Adrenal gland (tissue), 9 donors: ENCODE measurements at regions not wholly inside any gene's neighbourhood (a gene's known extent, or its start where the extent isn't known, plus 50 kb on each side); places are given as distances from the start of the nearest gene placed in this dataset.
"Not testable (repeated sequence)": the region's sequence is repeated elsewhere in the genome, so short reads cannot be mapped to it uniquely, and the experiment has no call there.

Experiments used
- DNase-seq, 7 donors: peaks; one replicate each; pipeline ENCODE4 v3.0.0-alpha.2; 2019 to 2020
- H3K27ac ChIP-seq, 5 donors: fragments of 200-600 bp; sonication (generic) in 4 of 5; 1 replicate in 3 of 5; 2 replicates in 2 of 5; pipeline versions ENCODE4 v1.5.1 to v1.8.0; 2016 to 2020; ENCODE audit warnings: mild to moderate bottlenecking in 1 of 5
- H3K27me3 ChIP-seq: fragments of 200-600 bp; 2 replicates; pipeline ENCODE4 v1.8.0; 2021
- H3K36me3 ChIP-seq, 2 donors: fragments of 200-600 bp; replicated peaks in 1 of 2; 1 replicate in 1 of 2; 2 replicates in 1 of 2; pipeline versions ENCODE4 v1.5.1 to v1.8.0; 2018 to 2022
- H3K4me1 ChIP-seq, 2 donors: fragments of 200-600 bp; replicated peaks in 1 of 2; 1 replicate in 1 of 2; 2 replicates in 1 of 2; pipeline versions ENCODE4 v1.5.1 to v1.8.0; 2018 to 2021
- H3K4me3 ChIP-seq, 4 donors: fragments of 200-600 bp; sonication (generic) in 3 of 4; one replicate each; pipeline ENCODE4 v1.5.1; 2016 to 2018
- H3K9me3 ChIP-seq, 3 donors: fragments of 200-600 bp; sonication (generic) in 1 of 3; replicated peaks in 1 of 3; 1 replicate in 2 of 3; 2 replicates in 1 of 3; pipeline versions ENCODE4 v1.5.1 to v1.8.0; 2016 to 2021
- WGBS, 4 donors: extraction: QIAGEN DNeasy Blood & Tissue Kit in 2 of 4; methylation state at CpG; one replicate each; pipeline versions ENCODE4 v1.1.5 to v1.1.7; 2013 to 2017; 5-methylcytosine and 5-hydroxymethylcytosine counted together
- intact Hi-C, 2 donors: fragments of 100-400 bp; cut with DNase I; formaldehyde crosslinking; loops; one replicate each; pipeline versions ENCODE4 v1.14.1 to v1.15.0; 2022 to 2023
- donor health status: healthy with polysubstance abuse.
- donor health status: Bipolar disorder and iron deficiency.
- donor health status: DM: yes; HTN: yes; CAD: no.
- donor health status: DM: no; HTN: no; CAD: no.
- donor health status: DM: no; HTN: no; CAD: no.

- H3K4me1 ChIP-seq, H3K27me3 ChIP-seq, H3K9me3 ChIP-seq, DNase-seq, H3K27ac ChIP-seq, intact Hi-C loops, H3K36me3 ChIP-seq, H3K4me3 ChIP-seq: not testable (repeated sequence)
- 93 to 96% methylated on average over 3 to 4 of the region's 4 CpGs; no CpG with 5 or more reads in 2 of the 4 donors for WGBS, 4 donors
Measured at GRCh38 chr21:6097736-6098135, 4423.6 kb upstream of the TPTE start.

GRCh38 chr21:6098191-6098935 lies 4423.0 kb upstream of the TPTE start:
- H3K36me3 ChIP-seq, H3K27ac ChIP-seq, H3K4me3 ChIP-seq, intact Hi-C loops, H3K9me3 ChIP-seq, H3K27me3 ChIP-seq, H3K4me1 ChIP-seq: not testable (repeated sequence)
- WGBS, 4 donors, result 80 to 100% methylated on average over 2 to 7 of the region's 8 CpGs; no CpG with 5 or more reads in 2 of the 4 donors
- peak in 1 of 7 donors; percentile 1 for DNase-seq

- H3K27ac ChIP-seq, H3K9me3 ChIP-seq, H3K4me3 ChIP-seq, DNase-seq, intact Hi-C loops, H3K27me3 ChIP-seq, H3K36me3 ChIP-seq, H3K4me1 ChIP-seq: not testable (repeated sequence)
- no CpG with 5 or more reads among the region's 9 CpGs for WGBS, 4 donors
Measured at GRCh38 chr21:6101588-6101987, 4419.8 kb upstream of the TPTE start.

GRCh38 chr21:6104546-6104945 lies 4416.8 kb upstream of the TPTE start:
- H3K27ac ChIP-seq, H3K4me3 ChIP-seq, intact Hi-C loops, H3K36me3 ChIP-seq, H3K9me3 ChIP-seq, DNase-seq, H3K4me1 ChIP-seq, H3K27me3 ChIP-seq: not testable (repeated sequence)
- WGBS, 4 donors, result no CpG with 5 or more reads among the region's 8 CpGs

- intact Hi-C loops, H3K4me1 ChIP-seq, H3K36me3 ChIP-seq, H3K4me3 ChIP-seq, H3K27me3 ChIP-seq, H3K9me3 ChIP-seq, H3K27ac ChIP-seq: not testable (repeated sequence)
- DNase-seq, result peak in 1 of 7 donors; percentile 4
- WGBS, 4 donors, result 79 to 90% methylated on average over 4 to 6 of the region's 26 CpGs; no CpG with 5 or more reads in 2 of the 4 donors
Measured at GRCh38 chr21:6106686-6107567, 4414.5 kb upstream of the TPTE start.

GRCh38 chr21:6108894-6109293 lies 4412.5 kb upstream of the TPTE start:
- H3K27ac ChIP-seq, H3K27me3 ChIP-seq, H3K36me3 ChIP-seq, H3K9me3 ChIP-seq, H3K4me3 ChIP-seq, H3K4me1 ChIP-seq, DNase-seq, intact Hi-C loops: not testable (repeated sequence)
- no CpG with 5 or more reads among the region's 6 CpGs for WGBS, 4 donors

- H3K4me3 ChIP-seq, H3K27me3 ChIP-seq, H3K4me1 ChIP-seq, H3K27ac ChIP-seq, H3K9me3 ChIP-seq, intact Hi-C loops, H3K36me3 ChIP-seq: not testable (repeated sequence)
- 31 to 46% methylated on average over 4 to 10 of the region's 13 CpGs; no CpG with 5 or more reads in 2 of the 4 donors for WGBS, 4 donors
- peak in 6 of 7 donors; percentile 30 to 58 (median 48) for DNase-seq
Measured at GRCh38 chr21:6109774-6110173, 4411.6 kb upstream of the TPTE start.

GRCh38 chr21:6110716-6111343 lies 4410.6 kb upstream of the TPTE start:
- intact Hi-C loops, H3K27ac ChIP-seq, H3K27me3 ChIP-seq, H3K9me3 ChIP-seq, H3K36me3 ChIP-seq, DNase-seq, H3K4me1 ChIP-seq, H3K4me3 ChIP-seq: not testable (repeated sequence)
- no CpG with 5 or more reads among the region's 110 CpGs for WGBS, 4 donors

GRCh38 chr21:6111354-6111753 lies 4410.0 kb upstream of the TPTE start:
- DNase-seq, result peak in 3 of 7 donors; percentile 7 to 28 (median 27)
- H3K4me1 ChIP-seq, H3K9me3 ChIP-seq, H3K4me3 ChIP-seq, intact Hi-C loops, H3K36me3 ChIP-seq, H3K27me3 ChIP-seq, H3K27ac ChIP-seq: not testable (repeated sequence)
- WGBS, 4 donors, result 0% methylated on average over 8 of the region's 46 CpGs; no CpG with 5 or more reads in 3 of the 4 donors

GRCh38 chr21:6118336-6118735 lies 4403.0 kb upstream of the TPTE start:
- intact Hi-C loops, H3K36me3 ChIP-seq, H3K27ac ChIP-seq, H3K9me3 ChIP-seq, H3K4me3 ChIP-seq, H3K27me3 ChIP-seq, H3K4me1 ChIP-seq: not testable (repeated sequence)
- DNase-seq, result peak in 6 of 7 donors; percentile 15 to 51 (median 34)
- WGBS, 4 donors, result 50 to 72% methylated on average over 4 to 5 of the region's 18 CpGs; no CpG with 5 or more reads in 2 of the 4 donors
